SH-SY5Y (cell line): ENCODE measurements at regions not wholly inside any gene's neighbourhood (a gene's known extent, or its start where the extent isn't known, plus 50 kb on each side); places are given as distances from the start of the nearest gene placed in this dataset.

Experiments
- GATA2 ChIP-seq: IDR thresholded peaks from 2 replicates; pipeline ENCODE4 v1.6.1; 2011; ENCODE audit warnings: mild to moderate bottlenecking, low read depth, low read length
- GATA3 ChIP-seq: IDR thresholded peaks from 2 replicates; pipeline ENCODE4 v1.6.1; 2011; ENCODE audit warnings: low read depth, mild to moderate bottlenecking, low read length, moderate library complexity

DNA sequence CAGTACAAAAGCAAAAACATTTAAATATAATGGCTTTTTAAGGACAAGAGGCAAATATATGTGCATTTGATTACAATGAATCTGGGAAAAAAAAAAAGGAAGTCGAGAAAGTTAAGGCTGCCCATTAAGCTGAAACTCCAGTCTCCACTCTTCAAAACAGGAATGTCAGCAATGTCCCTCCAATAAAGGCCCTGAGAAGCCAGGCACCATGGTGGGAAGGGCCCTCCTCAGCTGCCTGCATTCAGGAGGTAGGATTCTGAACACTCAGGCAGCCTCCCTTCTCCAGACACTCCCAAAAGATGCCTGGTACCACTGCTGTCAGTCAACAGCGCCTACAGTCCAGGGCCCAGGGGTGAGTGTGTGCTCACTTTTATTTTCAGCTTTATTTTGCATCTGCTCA is 121.3 kb upstream of the MGMT start:
- TF ChIP-seq GATA2 (no peak), GATA3 (no peak)
